Large intestine (tissue), 3 donors: ENCODE measurements at regions not wholly inside any gene's neighbourhood (a gene's known extent, or its start where the extent isn't known, plus 50 kb on each side); places are given as distances from the start of the nearest gene placed in this dataset.

Experiments used
- DNase-seq, 2 donors: peaks; one replicate each; pipeline versions ENCODE4 v3.0.0 to v3.0.0-alpha.2; 2013
- H3K27ac ChIP-seq: one replicate; pipeline ENCODE4 v1.5.1; 2013; ENCODE audit warnings: low read length
- H3K27me3 ChIP-seq: 2 replicates; pipeline ENCODE4 v1.6.1; 2013; ENCODE audit warnings: low read length; ENCODE audit not compliant: control insufficient read depth, insufficient read depth
- H3K36me3 ChIP-seq: 2 replicates; pipeline ENCODE4 v1.6.1; 2013; ENCODE audit warnings: low read length; ENCODE audit not compliant: control insufficient read depth, insufficient read depth
- H3K4me1 ChIP-seq: one replicate; pipeline ENCODE4 v1.6.1; 2013; ENCODE audit warnings: low read length; ENCODE audit not compliant: control insufficient read depth, insufficient read depth
- H3K4me3 ChIP-seq: one replicate; pipeline ENCODE4 v1.5.1; 2013; ENCODE audit warnings: low read length
- H3K9me3 ChIP-seq: one replicate; pipeline ENCODE4 v1.6.1; 2013; ENCODE audit warnings: mild to moderate bottlenecking, low read depth, low read length, moderate library complexity; ENCODE audit not compliant: control insufficient read depth
- WGBS: methylation state at CpG from one replicate; pipeline ENCODE4 v1.1.5; 2013; ENCODE audit warnings: low lambda C conversion rate; ENCODE audit not compliant: insufficient coverage; 5-methylcytosine and 5-hydroxymethylcytosine counted together

GRCh38 chr2:167613471-167613870 lies 633.9 kb downstream of the STK39 start:
- DNase-seq, result no peak
- H3K9me3 ChIP-seq, result no peaks in the 10 kb centered on the region
- no peaks in the 10 kb centered on the region for H3K36me3 ChIP-seq
- no peaks in the 10 kb centered on the region for H3K27me3 ChIP-seq
- no peak overlapping the region for H3K27ac ChIP-seq
- 88% methylated on average over 1 of the region's 1 CpG for WGBS
- no peak overlapping the region for H3K4me3 ChIP-seq
- H3K4me1 ChIP-seq, result no peaks in the 10 kb centered on the region

GRCh38 chr2:167608487-167608886 lies 638.9 kb downstream of the STK39 start:
- H3K27ac ChIP-seq, result no peak overlapping the region
- no peak for DNase-seq
- H3K4me3 ChIP-seq, result no peak overlapping the region
- H3K27me3 ChIP-seq, result no peaks in the 10 kb centered on the region
- H3K4me1 ChIP-seq, result no peaks in the 10 kb centered on the region
- no peaks in the 10 kb centered on the region for H3K36me3 ChIP-seq
- H3K9me3 ChIP-seq, result no peaks in the 10 kb centered on the region

- Histone ChIP-seq H3K27ac (no peak overlapping the region), H3K4me3 (no peak overlapping the region), H3K36me3 (no peaks in the 10 kb centered on the region), H3K27me3 (no peaks in the 10 kb centered on the region), H3K4me1 (no peaks in the 10 kb centered on the region), H3K9me3 (no peaks in the 10 kb centered on the region)
- no peak for DNase-seq
- WGBS, result 80% methylated on average over 1 of the region's 3 CpGs
Observed at GRCh38 chr2:167607731-167608130, 639.7 kb downstream of the STK39 start.

GRCh38 chr2:167607211-167607610 lies 640.2 kb downstream of the STK39 start:
- H3K4me1 ChIP-seq, result no peaks in the 10 kb centered on the region
- WGBS, result 100% methylated on average over 3 of the region's 8 CpGs
- no peaks in the 10 kb centered on the region for H3K9me3 ChIP-seq
- no peaks in the 10 kb centered on the region for H3K36me3 ChIP-seq
- DNase-seq, result no peak
- no peak overlapping the region for H3K4me3 ChIP-seq
- no peak overlapping the region for H3K27ac ChIP-seq
- H3K27me3 ChIP-seq, result no peaks in the 10 kb centered on the region

- Histone ChIP-seq H3K9me3 (no peaks in the 10 kb centered on the region), H3K36me3 (no peaks in the 10 kb centered on the region), H3K4me1 (no peaks in the 10 kb centered on the region), H3K27me3 (no peaks in the 10 kb centered on the region), H3K4me3 (no peak overlapping the region), H3K27ac (no peak overlapping the region)
- no CpG with 5 or more reads among the region's 1 CpG for WGBS
- DNase-seq, result no peak
Observed at GRCh38 chr2:167602122-167602521, 645.3 kb downstream of the STK39 start.

GRCh38 chr2:167599219-167599618 lies 648.2 kb downstream of the STK39 start:
- no peak for DNase-seq
- no peaks in the 10 kb centered on the region for H3K9me3 ChIP-seq
- no peaks in the 10 kb centered on the region for H3K27me3 ChIP-seq
- H3K36me3 ChIP-seq, result no peaks in the 10 kb centered on the region
- no CpG with 5 or more reads among the region's 1 CpG for WGBS
- no peak overlapping the region for H3K4me3 ChIP-seq
- H3K4me1 ChIP-seq, result no peaks in the 10 kb centered on the region
- H3K27ac ChIP-seq, result no peak overlapping the region

- no peaks in the 10 kb centered on the region for H3K4me1 ChIP-seq
- H3K4me3 ChIP-seq, result no peak overlapping the region
- 50% methylated on average over 2 of the region's 3 CpGs for WGBS
- no peaks in the 10 kb centered on the region for H3K9me3 ChIP-seq
- DNase-seq, result no peak
- no peaks in the 10 kb centered on the region for H3K36me3 ChIP-seq
- H3K27me3 ChIP-seq, result no peaks in the 10 kb centered on the region
- no peak overlapping the region for H3K27ac ChIP-seq
Observed at GRCh38 chr2:167595839-167596471, 651.4 kb downstream of the STK39 start.

- Histone ChIP-seq H3K4me1 (no peaks in the 10 kb centered on the region), H3K4me3 (no peak overlapping the region), H3K27me3 (no peaks in the 10 kb centered on the region), H3K27ac (no peak overlapping the region), H3K9me3 (no peaks in the 10 kb centered on the region), H3K36me3 (no peaks in the 10 kb centered on the region)
- DNase-seq, result no peak
- 100% methylated on average over 2 of the region's 3 CpGs for WGBS
Observed at GRCh38 chr2:167595021-167595420, 652.4 kb downstream of the STK39 start.

GRCh38 chr2:167592441-167592840 lies 655.0 kb downstream of the STK39 start:
- DNase-seq, result no peak
- no peaks in the 10 kb centered on the region for H3K9me3 ChIP-seq
- H3K27me3 ChIP-seq, result no peaks in the 10 kb centered on the region
- no peak overlapping the region for H3K4me3 ChIP-seq
- H3K27ac ChIP-seq, result no peak overlapping the region
- no peaks in the 10 kb centered on the region for H3K4me1 ChIP-seq
- H3K36me3 ChIP-seq, result no peaks in the 10 kb centered on the region

- DNase-seq, result no peak
- Histone ChIP-seq H3K9me3 (no peaks in the 10 kb centered on the region), H3K27me3 (no peaks in the 10 kb centered on the region), H3K27ac (no peak overlapping the region), H3K36me3 (no peaks in the 10 kb centered on the region), H3K4me3 (no peak overlapping the region), H3K4me1 (peaks cover 4% of the 10 kb centered on the region)
- WGBS, result no CpG with 5 or more reads among the region's 5 CpGs
Observed at GRCh38 chr2:167582619-167583018, 664.8 kb downstream of the STK39 start.

GRCh38 chr2:167581961-167582574 lies 665.3 kb downstream of the STK39 start:
- H3K4me1 ChIP-seq, result peaks cover 4% of the 10 kb centered on the region
- no peak overlapping the region for H3K4me3 ChIP-seq
- H3K27ac ChIP-seq, result no peak overlapping the region
- no peaks in the 10 kb centered on the region for H3K27me3 ChIP-seq
- H3K9me3 ChIP-seq, result no peaks in the 10 kb centered on the region
- DNase-seq, result no peak
- H3K36me3 ChIP-seq, result no peaks in the 10 kb centered on the region
- WGBS, result 88% methylated on average over 4 of the region's 6 CpGs
